HG03354 (cell line): ENCODE measurements at regions not wholly inside any gene's neighbourhood (a gene's known extent, or its start where the extent isn't known, plus 50 kb on each side); places are given as distances from the start of the nearest gene placed in this dataset.
"Not testable (repeated sequence)": the region's sequence is repeated elsewhere in the genome, so short reads cannot be mapped to it uniquely, and the experiment has no call there.

Source experiments
- ATAC-seq: cut with Tn5 transposase; IDR thresholded peaks from one replicate; pipeline ENCODE4 v1.9.1; 2021; ENCODE audit warnings: mild to moderate bottlenecking; ENCODE audit not compliant: unreplicated experiment, poor library complexity, severe bottlenecking

DNA sequence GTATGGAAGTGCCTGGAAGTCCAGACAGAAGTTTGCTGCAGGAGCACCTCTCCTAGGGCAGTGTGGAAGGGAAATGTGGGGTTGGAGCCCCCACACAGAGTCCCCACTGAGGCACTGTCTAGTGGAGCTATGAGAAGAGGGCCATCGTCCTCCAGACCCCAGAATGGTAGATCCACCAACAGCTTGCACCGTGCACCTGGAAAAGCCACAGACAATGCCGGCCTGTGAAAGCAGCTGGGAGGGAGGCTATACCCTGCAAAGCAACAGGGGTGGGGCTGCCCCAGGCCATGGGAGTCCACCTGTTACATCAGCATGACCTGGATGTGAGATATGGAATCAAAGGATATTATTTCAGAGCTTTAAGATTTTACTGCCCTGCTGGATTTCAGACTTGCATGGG, 551.4 kb downstream of the PPP4R3C start:
- ATAC-seq: not testable (repeated sequence)

DNA sequence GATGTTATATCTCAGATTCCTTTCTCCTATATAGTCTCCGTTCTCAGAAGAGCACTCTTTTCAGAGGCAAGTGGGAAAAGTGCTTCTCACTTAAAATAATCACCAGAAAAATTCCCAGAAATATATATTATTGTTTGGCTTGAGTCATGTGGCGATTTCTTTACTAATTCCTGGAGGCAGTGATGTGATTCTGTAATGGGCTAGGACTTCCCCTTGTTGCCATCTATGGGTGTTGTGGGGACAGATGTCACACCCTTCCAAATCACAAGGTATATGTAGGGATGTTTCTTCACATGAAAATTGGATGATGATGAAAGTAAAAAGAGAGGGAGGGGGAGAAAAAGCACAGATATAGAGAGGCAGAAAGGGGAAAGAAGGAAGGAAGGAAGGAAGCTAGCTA, 553.4 kb downstream of the PPP4R3C start:
- no peak for ATAC-seq

DNA sequence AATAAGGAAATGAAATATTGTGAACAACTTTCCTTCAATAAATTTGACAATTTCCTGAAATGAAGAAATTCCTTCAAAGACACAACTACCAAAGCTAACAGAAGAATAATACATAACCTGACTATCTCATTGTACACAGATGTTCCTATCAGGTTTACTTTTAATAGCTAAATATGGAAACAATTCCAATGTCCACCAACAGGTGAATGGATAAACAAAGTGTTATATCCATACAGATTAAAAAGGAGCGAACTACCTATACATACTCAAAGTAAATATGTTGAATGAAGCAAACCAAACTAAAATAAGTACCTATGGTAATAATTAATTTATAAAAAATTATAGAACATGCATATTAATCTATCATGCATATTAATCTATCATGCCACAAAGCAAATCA, 554.9 kb downstream of the PPP4R3C start:
- ATAC-seq: no peak

GRCh38 chrX:26889574-26889973, 573.6 kb downstream of the PPP4R3C start:
- ATAC-seq: no peak

DNA sequence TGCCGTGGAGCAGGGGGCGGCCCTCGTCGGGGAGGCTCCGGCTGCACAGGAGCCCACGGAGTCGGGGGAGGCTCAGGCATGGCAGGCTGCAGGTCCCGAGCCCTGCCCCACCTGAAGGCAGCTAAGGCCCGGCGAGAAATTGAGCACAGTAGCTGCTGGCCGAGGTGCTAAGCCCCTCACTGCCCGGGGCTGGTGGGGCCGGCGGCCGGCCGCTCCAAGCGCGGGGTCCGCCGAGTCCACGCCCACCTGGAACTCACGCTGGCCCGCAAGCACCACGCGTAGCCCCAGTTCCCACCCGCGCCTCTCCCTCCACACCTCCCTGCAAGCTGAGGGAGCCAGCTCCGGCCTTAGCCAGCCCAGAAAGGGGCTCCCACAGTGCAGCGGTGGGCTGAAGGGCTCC, 589.4 kb downstream of the PPP4R3C start:
- ATAC-seq: no peak

- no peak for ATAC-seq
Measured at GRCh38 chrX:26871967-26872366, 591.2 kb downstream of the PPP4R3C start.

DNA sequence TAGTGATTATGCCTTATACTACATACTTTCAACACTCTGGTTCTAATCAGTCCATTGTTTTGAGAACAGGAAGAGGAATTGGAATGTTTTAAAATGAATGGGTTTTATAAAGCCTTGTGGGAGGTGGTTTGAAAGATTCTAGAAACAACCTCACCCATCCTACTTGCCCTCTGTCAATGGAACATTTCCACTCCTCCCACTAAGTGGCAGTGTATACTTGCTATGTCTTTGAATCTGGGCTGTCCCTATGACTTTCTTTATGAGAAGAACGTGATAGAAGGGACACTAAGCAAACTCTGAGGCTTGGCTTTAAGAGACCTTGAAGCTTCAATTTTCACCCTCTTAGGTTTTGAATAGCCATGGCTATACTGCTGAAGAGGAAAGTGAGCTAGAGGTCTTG, 611.2 kb downstream of the PPP4R3C start:
- ATAC-seq: no peak

GRCh38 chrX:26848511-26848910, 614.6 kb downstream of the PPP4R3C start:
- ATAC-seq: no peak

DNA sequence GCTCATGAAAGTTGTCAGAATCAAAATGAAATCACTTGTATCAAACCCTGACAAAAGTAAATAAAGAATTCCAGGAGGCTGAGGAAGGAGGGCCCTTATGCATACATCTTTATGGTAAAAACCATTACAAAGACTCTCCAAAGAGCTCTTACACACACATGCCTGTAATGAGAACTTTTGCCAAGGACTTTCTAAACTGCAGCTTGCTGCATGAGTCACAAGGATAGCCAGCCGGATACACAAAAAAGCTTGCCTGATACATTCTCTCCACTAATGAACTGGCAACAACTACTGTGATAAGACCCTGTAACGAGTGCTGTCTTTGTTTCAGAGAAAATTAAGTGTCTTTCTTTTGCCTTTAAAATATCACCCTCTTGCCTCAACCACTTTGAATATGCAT, 618.1 kb downstream of the PPP4R3C start:
- ATAC-seq: no peak

DNA sequence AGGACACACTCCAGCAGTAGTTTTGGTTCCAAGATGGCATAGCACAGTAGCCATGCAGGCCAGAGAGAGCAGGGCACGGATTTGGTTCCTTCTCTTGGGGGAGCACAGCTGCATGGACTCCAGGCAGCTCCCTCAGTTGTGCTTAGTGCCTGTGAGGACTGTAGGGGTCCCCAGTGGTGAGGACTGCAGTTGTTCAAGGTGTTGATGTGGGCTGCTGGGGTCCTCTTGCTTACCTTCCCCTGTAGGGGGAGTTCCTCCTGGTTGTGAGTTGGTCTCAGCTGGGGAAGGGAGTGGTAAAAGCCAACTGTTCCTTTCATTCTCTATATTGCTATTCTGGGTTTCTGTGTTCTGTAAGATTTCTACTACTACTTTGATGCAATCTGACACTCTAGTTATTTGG, 606.5 kb downstream of the MAGEB5 start:
- no peak for ATAC-seq

DNA sequence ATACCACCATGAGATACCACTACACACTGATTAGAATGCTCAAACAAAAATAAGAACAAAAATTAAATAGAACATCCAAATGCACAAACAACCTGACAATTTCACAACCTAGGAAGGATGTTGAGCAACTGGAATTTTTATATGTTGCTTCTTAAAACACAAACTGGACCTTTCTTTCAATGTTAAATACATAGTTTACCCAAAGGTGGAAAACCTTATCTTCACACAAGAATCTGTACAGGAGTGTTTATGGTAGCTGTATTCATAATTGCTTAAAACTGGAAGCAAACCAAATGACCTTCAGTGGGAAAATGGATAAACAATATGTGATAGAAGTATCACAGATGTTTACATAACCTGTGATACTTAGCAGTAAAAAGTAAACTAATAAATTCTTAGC, 573.8 kb downstream of the MAGEB5 start:
- no peak for ATAC-seq

GRCh38 chrX:26788402-26788998, 572.5 kb downstream of the MAGEB5 start:
- no peak for ATAC-seq

DNA sequence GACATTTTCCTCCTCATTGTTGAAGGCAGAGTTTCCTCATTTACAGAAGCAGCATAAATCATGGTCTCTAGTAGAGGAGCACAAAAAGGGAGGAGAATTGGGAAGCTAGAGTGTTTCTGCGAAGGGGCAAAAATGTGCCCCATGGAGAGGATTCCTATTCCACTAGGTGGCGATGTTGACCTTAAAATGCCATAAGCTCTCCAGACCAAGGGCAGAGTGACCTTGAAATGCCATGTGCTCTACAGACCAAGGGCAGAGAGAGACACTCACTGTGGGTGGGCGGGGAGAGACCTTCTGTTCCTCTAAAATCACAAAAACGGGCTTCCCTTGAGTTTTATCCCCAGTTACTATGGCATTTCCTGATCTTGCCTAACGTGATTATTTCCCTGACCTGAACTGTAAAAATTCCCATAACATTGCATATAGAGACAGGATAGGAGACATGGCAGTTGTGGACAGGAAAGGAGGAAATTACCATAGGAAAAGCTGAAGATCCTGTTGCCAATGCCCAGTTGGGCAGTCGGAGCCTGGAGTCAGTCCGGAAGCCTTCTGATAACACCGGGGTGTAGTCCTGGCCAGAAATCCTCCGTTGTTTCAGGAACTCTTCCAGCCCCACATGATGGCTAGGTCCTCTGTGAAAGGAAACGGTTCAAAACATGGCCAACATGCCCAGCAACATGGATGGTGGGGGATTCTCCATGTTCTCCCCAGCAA, 567.7 kb downstream of the MAGEB5 start:
- ATAC-seq: peak; percentile 92

DNA sequence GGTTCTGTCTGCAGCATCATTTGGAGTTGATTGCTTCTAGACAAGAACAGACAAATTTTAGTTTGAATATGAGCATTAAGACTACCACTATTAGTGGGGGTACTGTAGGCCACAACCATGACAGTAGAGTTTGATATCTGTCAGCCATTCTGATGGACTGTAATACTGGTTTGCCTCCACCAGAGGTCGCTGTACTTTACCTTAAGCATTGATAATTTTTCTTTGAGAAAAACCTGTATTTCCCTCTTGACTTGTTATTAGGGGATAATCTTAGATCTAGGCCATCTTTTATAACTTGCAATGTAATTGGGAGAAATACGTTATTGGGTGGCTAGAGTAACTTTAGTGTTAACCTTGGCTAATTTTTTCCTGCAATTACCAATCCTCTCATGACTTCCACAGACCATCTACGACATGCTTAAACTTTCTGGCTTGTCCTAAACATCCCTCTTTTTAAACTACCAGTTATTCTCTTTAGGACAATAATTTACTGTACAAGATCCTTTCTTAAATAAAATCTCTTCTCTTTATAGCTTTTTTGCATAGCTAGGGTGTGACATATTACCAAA, 562.4 kb downstream of the MAGEB5 start:
- ATAC-seq: no peak

GRCh38 chrX:26762253-26762652, 546.3 kb downstream of the MAGEB5 start:
- no peak for ATAC-seq

- not testable (repeated sequence) for ATAC-seq
Measured at GRCh38 chrX:26755760-26756159, 539.8 kb downstream of the MAGEB5 start.

GRCh38 chrX:26747877-26748276, 531.9 kb downstream of the MAGEB5 start:
- no peak for ATAC-seq

GRCh38 chrX:26722666-26723428, 506.9 kb downstream of the MAGEB5 start:
- no peak for ATAC-seq

DNA sequence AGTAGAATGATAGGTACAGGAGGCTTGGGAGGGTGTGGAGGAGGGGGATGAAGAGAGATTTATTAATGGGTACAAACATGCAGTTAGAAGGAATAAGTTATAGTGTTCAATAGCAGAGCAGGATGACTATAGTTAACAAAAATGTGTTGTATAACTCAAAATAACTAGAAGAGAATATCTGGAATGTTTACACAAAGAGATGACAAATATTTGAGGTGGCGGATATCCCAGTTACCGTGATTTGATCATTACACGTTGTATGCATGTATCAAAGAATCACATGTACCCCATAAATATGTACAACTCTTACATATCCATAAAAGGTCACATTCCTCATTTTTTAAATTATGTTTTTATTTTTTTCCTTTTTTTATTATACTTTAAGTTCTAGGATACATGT, 456.6 kb downstream of the MAGEB5 start:
- ATAC-seq: no peak

DNA sequence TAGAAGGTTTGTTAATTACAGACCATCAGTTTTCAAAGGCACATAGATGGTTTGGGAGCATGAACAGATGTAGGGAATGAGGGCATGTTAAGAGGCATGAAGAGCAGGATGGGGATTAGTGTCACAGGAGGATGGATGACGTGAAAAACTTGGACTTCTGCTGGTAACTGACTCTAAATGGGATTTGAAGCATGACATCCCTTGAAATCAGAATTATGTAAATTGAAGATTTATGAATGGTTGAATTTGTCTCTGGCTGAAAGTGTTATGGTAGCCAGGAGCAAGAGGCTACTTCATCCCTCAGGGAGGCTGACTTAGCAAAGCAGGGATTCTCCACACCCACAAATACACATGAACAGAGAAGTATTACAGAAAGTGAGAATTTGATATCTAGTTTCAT, 454.6 kb downstream of the MAGEB5 start:
- ATAC-seq: no peak

DNA sequence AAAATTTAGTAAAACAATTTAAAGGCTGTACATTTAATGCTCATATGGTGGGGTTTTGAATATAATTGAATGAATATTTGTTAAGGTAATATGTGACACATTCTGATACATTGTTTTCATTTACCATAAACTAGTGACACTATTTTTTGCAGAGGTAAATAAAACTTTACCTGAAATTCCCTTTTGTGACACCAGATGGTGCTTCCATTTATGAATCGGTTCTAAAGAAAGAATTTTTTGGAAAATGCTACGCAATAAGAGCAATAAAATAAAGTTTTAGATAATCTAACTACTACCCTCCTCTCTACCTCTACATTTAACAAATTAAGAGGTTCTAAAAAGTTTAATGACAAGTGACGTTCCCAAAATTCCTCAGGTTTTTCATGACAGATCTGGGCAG, 448.9 kb downstream of the MAGEB5 start:
- ATAC-seq: no peak
